ENCODE measurements at regions not wholly inside any gene's neighbourhood (a gene's known extent, or its start where the extent isn't known, plus 50 kb on each side); places are given as distances from the start of the nearest gene placed in this dataset.

DNA sequence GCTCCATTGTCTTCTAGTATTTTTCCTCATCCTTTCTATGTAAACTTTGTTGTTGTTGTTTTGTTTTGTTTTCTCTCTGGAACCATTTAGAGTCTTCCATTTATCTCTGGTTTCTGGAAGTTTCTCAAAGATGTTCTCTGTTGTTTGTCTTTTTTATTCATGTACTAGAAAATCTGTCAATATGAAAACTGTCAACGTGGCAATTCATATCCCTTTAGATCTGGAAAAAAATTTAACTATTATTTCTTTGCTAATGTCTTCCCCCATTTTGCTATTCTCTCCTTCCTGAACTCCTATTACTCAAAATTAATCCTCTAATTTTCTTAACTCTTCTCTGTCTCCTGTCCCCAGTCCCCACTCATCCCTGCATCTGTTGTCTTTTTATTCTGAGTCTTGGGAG lies 55.9 kb upstream of the LRRN2 start:
- no peaks in the 10 kb centered on the region for H3K79me2 ChIP-seq (ENCODE audit: insufficient read depth, low read length)
- TF ChIP-seq, protein P1, sequence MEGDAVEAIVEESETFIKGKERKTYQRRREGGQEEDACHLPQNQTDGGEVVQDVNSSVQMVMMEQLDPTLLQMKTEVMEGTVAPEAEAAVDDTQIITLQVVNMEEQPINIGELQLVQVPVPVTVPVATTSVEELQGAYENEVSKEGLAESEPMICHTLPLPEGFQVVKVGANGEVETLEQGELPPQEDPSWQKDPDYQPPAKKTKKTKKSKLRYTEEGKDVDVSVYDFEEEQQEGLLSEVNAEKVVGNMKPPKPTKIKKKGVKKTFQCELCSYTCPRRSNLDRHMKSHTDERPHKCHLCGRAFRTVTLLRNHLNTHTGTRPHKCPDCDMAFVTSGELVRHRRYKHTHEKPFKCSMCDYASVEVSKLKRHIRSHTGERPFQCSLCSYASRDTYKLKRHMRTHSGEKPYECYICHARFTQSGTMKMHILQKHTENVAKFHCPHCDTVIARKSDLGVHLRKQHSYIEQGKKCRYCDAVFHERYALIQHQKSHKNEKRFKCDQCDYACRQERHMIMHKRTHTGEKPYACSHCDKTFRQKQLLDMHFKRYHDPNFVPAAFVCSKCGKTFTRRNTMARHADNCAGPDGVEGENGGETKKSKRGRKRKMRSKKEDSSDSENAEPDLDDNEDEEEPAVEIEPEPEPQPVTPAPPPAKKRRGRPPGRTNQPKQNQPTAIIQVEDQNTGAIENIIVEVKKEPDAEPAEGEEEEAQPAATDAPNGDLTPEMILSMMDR (IDR thresholded peaks at IDR 0.05; ENCODE audit: low read length) = no peak
- TF ChIP-seq EZH2 (IDR thresholded peaks at IDR 0.05; ENCODE audit: borderline replicate concordance, low read length) = no peak
- H3K9me3 ChIP-seq (ENCODE audit: low read length) = no peaks in the 10 kb centered on the region

DNA sequence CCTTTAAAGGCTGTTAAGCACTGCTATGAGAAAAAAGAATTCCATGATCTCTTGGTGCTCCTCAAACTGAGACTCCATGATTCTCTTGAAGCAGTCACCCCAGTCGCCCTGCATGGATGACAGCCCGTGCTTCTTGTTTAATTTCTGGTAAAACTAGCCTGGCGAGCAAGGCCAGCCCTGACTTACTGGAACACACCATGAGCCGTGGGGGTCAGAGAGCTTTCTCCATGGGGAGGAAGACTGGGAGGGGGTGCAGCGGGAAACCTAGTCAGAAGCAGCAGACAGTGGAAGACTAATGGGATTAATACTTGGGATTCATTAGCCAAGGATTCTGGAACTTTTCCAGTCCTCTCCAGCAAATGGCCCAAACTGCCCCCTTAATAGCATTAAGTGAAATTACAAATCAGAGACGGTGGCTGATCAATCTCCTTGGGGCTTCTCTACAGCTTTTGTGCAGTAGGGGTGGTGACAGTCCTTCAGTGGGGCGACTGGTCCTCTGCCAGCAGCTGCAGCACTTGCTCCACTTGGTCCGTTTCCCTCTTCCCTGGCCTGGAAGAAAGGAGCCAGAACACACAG lies 57.2 kb upstream of the LRRN2 start:
- Histone ChIP-seq H3F3A (ENCODE audit: insufficient read depth, low read length) (no peaks in the 10 kb centered on the region), H3K27me3 (ENCODE audit: insufficient read depth, low read length) (no peaks in the 10 kb centered on the region; the same call in 1 of the 2 replicates), H3K79me2 (ENCODE audit: insufficient read depth, low read length) (no peaks in the 10 kb centered on the region), H3K4me1 (ENCODE audit: insufficient read depth, low read length, severe bottlenecking) (no peaks in the 10 kb centered on the region), H3K4me2 (ENCODE audit: low read length) (no peak overlapping the region), H3K9ac (ENCODE audit: low read length) (no peak overlapping the region), H3K4me3 (ENCODE audit: low read depth, low read length, poor library complexity, severe bottlenecking) (no peak overlapping the region), H3K9me3 (ENCODE audit: low read length) (no peaks in the 10 kb centered on the region), H3K36me3 (ENCODE audit: insufficient read depth, low read length) (no peaks in the 10 kb centered on the region), H4K20me1 (ENCODE audit: insufficient read depth, low read length) (no peaks in the 10 kb centered on the region), H3K27ac (ENCODE audit: low read depth, low read length, poor library complexity, severe bottlenecking) (no peak overlapping the region), H2AFZ (ENCODE audit: low read length) (no peak overlapping the region), H3K9me2 (ENCODE audit: low read depth, low read length) (no peaks in the 10 kb centered on the region)
- TF ChIP-seq, protein P1 (IDR thresholded peaks at IDR 0.05; ENCODE audit: low read length) = no peak
- TF ChIP-seq EZH2 (IDR thresholded peaks at IDR 0.05; ENCODE audit: borderline replicate concordance, low read length) = no peak

More for the DNA sequence above, 55.9 kb upstream of the LRRN2 start:
- no peak overlapping the region for H3K27ac ChIP-seq (ENCODE audit: low read depth, low read length, poor library complexity, severe bottlenecking)
- no peaks in the 10 kb centered on the region for H3K9me2 ChIP-seq (ENCODE audit: low read depth, low read length)
- H3K4me1 ChIP-seq (ENCODE audit: insufficient read depth, low read length, severe bottlenecking) = no peaks in the 10 kb centered on the region
- no peak overlapping the region for H3K4me3 ChIP-seq (ENCODE audit: low read depth, low read length, poor library complexity, severe bottlenecking)
- no peaks in the 10 kb centered on the region for H4K20me1 ChIP-seq (ENCODE audit: insufficient read depth, low read length)
- H3F3A ChIP-seq (ENCODE audit: insufficient read depth, low read length) = no peaks in the 10 kb centered on the region
- no peaks in the 10 kb centered on the region; the same call in 1 of the 2 replicates for H3K27me3 ChIP-seq (ENCODE audit: insufficient read depth, low read length)
- no peak overlapping the region for H3K9ac ChIP-seq (ENCODE audit: low read length)
- no peaks in the 10 kb centered on the region for H3K36me3 ChIP-seq (ENCODE audit: insufficient read depth, low read length)
- no peak overlapping the region for H3K4me2 ChIP-seq (ENCODE audit: low read length)
- no peak overlapping the region for H2AFZ ChIP-seq (ENCODE audit: low read length)

DNA sequence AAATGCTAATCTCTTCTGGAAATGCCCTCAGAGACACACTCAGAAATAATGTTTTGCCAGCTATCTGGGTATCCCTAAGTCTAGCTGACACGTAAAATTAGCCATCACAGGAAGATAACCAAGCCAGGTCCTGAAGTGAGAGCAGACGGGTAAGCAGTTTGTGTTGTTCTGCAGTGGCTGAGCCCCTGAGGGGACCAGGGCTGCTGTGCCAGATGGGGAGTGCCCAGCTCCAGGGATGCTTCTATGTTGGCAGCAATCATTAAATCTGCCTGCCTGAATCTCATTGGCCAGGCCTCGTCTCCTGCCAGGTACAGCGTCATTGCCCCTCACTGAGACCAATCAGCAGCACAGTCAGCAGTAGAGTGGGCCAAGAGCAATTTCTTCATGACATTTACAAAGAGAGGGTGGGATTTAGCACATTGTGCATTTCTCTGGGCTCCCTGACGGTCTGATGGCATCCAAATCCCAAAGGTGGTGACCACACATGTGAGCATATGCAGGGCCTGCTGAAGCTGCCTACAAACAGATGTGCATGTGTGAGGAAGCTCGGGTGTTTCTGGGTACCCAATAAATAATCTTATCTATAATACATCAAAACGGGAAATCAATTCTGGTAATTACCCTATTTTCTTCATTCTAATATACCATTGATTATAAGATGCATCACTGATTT lies 58.7 kb upstream of the LRRN2 start:
- no peaks in the 10 kb centered on the region for H3K79me2 ChIP-seq (ENCODE audit: insufficient read depth, low read length)
- no peak for TF ChIP-seq EZH2 (IDR thresholded peaks at IDR 0.05; ENCODE audit: borderline replicate concordance, low read length)
- TF ChIP-seq, protein P1 (IDR thresholded peaks at IDR 0.05; ENCODE audit: low read length) = no peak
- no peaks in the 10 kb centered on the region for H3F3A ChIP-seq (ENCODE audit: insufficient read depth, low read length)
- H3K4me3 ChIP-seq (ENCODE audit: low read depth, low read length, poor library complexity, severe bottlenecking) = no peak overlapping the region
- H3K27me3 ChIP-seq (ENCODE audit: insufficient read depth, low read length) = no peaks in the 10 kb centered on the region; the same call in 1 of the 2 replicates
- H3K27ac ChIP-seq (ENCODE audit: low read depth, low read length, poor library complexity, severe bottlenecking) = no peak overlapping the region
- no peak overlapping the region for H2AFZ ChIP-seq (ENCODE audit: low read length)
- H4K20me1 ChIP-seq (ENCODE audit: insufficient read depth, low read length) = no peaks in the 10 kb centered on the region
- no peaks in the 10 kb centered on the region for H3K4me1 ChIP-seq (ENCODE audit: insufficient read depth, low read length, severe bottlenecking)
- H3K9me2 ChIP-seq (ENCODE audit: low read depth, low read length) = no peaks in the 10 kb centered on the region
- H3K9ac ChIP-seq (ENCODE audit: low read length) = no peak overlapping the region
- H3K36me3 ChIP-seq (ENCODE audit: insufficient read depth, low read length) = no peaks in the 10 kb centered on the region
- no peaks in the 10 kb centered on the region for H3K9me3 ChIP-seq (ENCODE audit: low read length)
- H3K4me2 ChIP-seq (ENCODE audit: low read length) = no peak overlapping the region
